HepG2 (cell line): ENCODE measurements at regions not wholly inside any gene's neighbourhood (a gene's known extent, or its start where the extent isn't known, plus 50 kb on each side); places are given as distances from the start of the nearest gene placed in this dataset.

Experiments
- ATAC-seq: fragments of 200-7000 bp; cut with Tn5 transposase; 3 replicates; pipeline ENCODE4 v1.9.1; 2020; ENCODE audit warnings: mild to moderate bottlenecking, moderate library complexity
- BruUV-seq: library from RNA; stranded (reverse); fragments of 400-500 nt; replicated peaks from 2 replicates; lab custom pipeline; 2021; lab: Mats Ljungman, UMichigan
- CTCF ChIA-PET: fragments of 300-600 bp; formaldehyde crosslinking; extraction: SDS; loops from one replicate; lab custom pipeline; 2021; ENCODE audit warnings: low total read pairs, inconsistent platforms, low intra/inter-chr PET ratio; lab: Yijun Ruan, JAX
- POLR2A ChIA-PET: fragments of 350-600 bp; sonication (Branson Sonifier 250); formaldehyde crosslinking; loops from one replicate; lab custom pipeline; 2020; ENCODE audit warnings: antibody characterized with exemption, inconsistent platforms; lab: Yijun Ruan, JAX
- DNase-seq: peaks from one replicate; pipeline ENCODE4 v3.0.0-alpha.2; 2015; ENCODE audit warnings: low spot score
- FAIRE-seq: peaks from 3 replicates; lab custom pipeline; 2011; peaks lifted over from hg19 to GRCh38; lab: Jason Lieb, UNC
- H2AFZ ChIP-seq: one replicate; pipeline ENCODE4 v1.6.1; 2011; ENCODE audit warnings: low read length, inconsistent platforms
- H3K27ac ChIP-seq: fragments of 300-600 bp; 3 replicates; pipeline ENCODE4 v1.8.0; 2011; ENCODE audit warnings: mixed run types, mild to moderate bottlenecking, mixed read lengths, low read length, inconsistent platforms; ENCODE audit not compliant: insufficient read depth; ENCODE audit errors: extremely low read length
- H3K27me3 ChIP-seq, 2 experiments: fragments of 200-600 bp in 1 of 2; 2 replicates in 1 of 2; 3 replicates in 1 of 2; pipeline versions ENCODE4 v1.6.0 to v1.8.0; 2011; ENCODE audit warnings: low read length in 2 of 2, mild to moderate bottlenecking in 2 of 2, moderate library complexity in 2 of 2, inconsistent platforms in 1 of 2; ENCODE audit not compliant: insufficient read depth in 2 of 2, control insufficient read depth in 1 of 2
- H3K36me3 ChIP-seq, 2 experiments: fragments of 200-600 bp in 1 of 2; replicated peaks in 1 of 2; 2 replicates in 1 of 2; 3 replicates in 1 of 2; pipeline versions ENCODE4 v1.5.1 to v1.8.0; 2011; ENCODE audit warnings: low read length in 2 of 2, inconsistent platforms in 1 of 2; ENCODE audit not compliant: insufficient read depth in 2 of 2, control insufficient read depth in 1 of 2
- H3K4me1 ChIP-seq: 2 replicates; pipeline ENCODE4 v1.5.1; 2012; ENCODE audit warnings: low read length, inconsistent platforms; ENCODE audit not compliant: insufficient read depth
- H3K4me2 ChIP-seq: 2 replicates; pipeline ENCODE4 v1.6.0; 2011; ENCODE audit warnings: low read depth, low read length, inconsistent platforms
- H3K4me3 ChIP-seq, 3 experiments: fragments of 200-600 bp in 1 of 3; sonication (generic), shearing (Covaris generic) in 1 of 3; replicated peaks in 1 of 3; 2 replicates each; pipeline ENCODE4 v1.5.1; 2011 to 2016; ENCODE audit warnings: low read length in 3 of 3, inconsistent platforms in 2 of 3, low read depth in 2 of 3, mild to moderate bottlenecking in 2 of 3, control low read depth in 1 of 3, mixed read lengths in 1 of 3; ENCODE audit not compliant: insufficient read depth in 1 of 3
- H3K79me2 ChIP-seq: one replicate; pipeline ENCODE4 v1.6.1; 2011; ENCODE audit warnings: low read length, inconsistent platforms; ENCODE audit not compliant: insufficient read depth
- H3K9ac ChIP-seq: 2 replicates; pipeline ENCODE4 v1.6.0; 2011; ENCODE audit warnings: mild to moderate bottlenecking, low read depth, low read length, inconsistent platforms; ENCODE audit not compliant: insufficient read depth
- H3K9me3 ChIP-seq: 2 replicates; pipeline ENCODE4 v1.5.1; 2012; ENCODE audit warnings: mild to moderate bottlenecking, low read length
- H4K20me1 ChIP-seq: 2 replicates; pipeline ENCODE4 v1.6.0; 2011; ENCODE audit warnings: inconsistent platforms, mild to moderate bottlenecking, low read length, moderate library complexity; ENCODE audit not compliant: insufficient read depth
- KDM5B ChIP-seq: sonication (generic); formaldehyde crosslinking; IDR thresholded peaks from 2 replicates; pipeline ENCODE4 v1.4.0; 2020; ENCODE audit warnings: missing genetic modification reagents, mild to moderate bottlenecking, borderline replicate concordance
- NONO ChIP-seq, 2 experiments: fragments of 450-650 bp in 1 of 2; sonication (generic) in 1 of 2; formaldehyde crosslinking in 1 of 2; IDR thresholded peaks in 1 of 2; conservative IDR thresholded peaks in 1 of 2; 2 replicates each; pipeline versions ENCODE4 v1.6.1 to v1.8.0; 2017 to 2022; ENCODE audit warnings: mild to moderate bottlenecking in 1 of 2, missing genetic modification reagents in 1 of 2, moderate library complexity in 1 of 2
- RAD21 ChIP-seq: fragments of 450-650 bp; formaldehyde crosslinking; IDR thresholded peaks from 2 replicates; pipeline ENCODE4 v1.5.0; 2020; ENCODE audit warnings: mild to moderate bottlenecking
- RELA ChIP-seq: sonication (generic); formaldehyde crosslinking; IDR thresholded peaks from 2 replicates; pipeline ENCODE4 v1.4.0; 2020; ENCODE audit warnings: missing genetic modification reagents
- TBX3 ChIP-seq: fragments of 450-650 bp; IDR thresholded peaks from 2 replicates; pipeline ENCODE4 v1.6.1; 2017; ENCODE audit warnings: antibody characterized with exemption, mild to moderate bottlenecking, inconsistent platforms, borderline replicate concordance
- ZNF547 ChIP-seq: sonication (generic); formaldehyde crosslinking; IDR thresholded peaks from 2 replicates; pipeline ENCODE4 v1.5.1; 2020; ENCODE audit warnings: mild to moderate bottlenecking, missing genetic modification reagents
- ZNF776 ChIP-seq: sonication (generic); formaldehyde crosslinking; IDR thresholded peaks from 2 replicates; pipeline ENCODE4 v1.4.0; 2020; ENCODE audit warnings: mild to moderate bottlenecking, missing genetic modification reagents
- WGBS: methylation state at CpG from one replicate; pipeline ENCODE4 v1.1.6; 2017; ENCODE audit warnings: low lambda C conversion rate; 5-methylcytosine and 5-hydroxymethylcytosine counted together
- in situ Hi-C: cut with HindIII; loops from 2 replicates; pipeline ENCODE4 v1.10.0; 2017; ENCODE audit warnings: low pct_unique_long_range_greater_than_20kb; ENCODE audit not compliant: extremely low pct_ligation_motif_present
- intact Hi-C: fragments of 100-400 bp; cut with micrococcal nuclease; formaldehyde crosslinking; loops from one replicate; pipeline ENCODE4 v1.10.0; 2022; ENCODE audit not compliant: unreplicated experiment
- TF ChIP-seq, protein P1 (sequence below): fragments of 450-650 bp; IDR thresholded peaks from 2 replicates; pipeline ENCODE4 v1.6.1; 2017
- TF ChIP-seq, protein P2 (sequence below): sonication (generic); formaldehyde crosslinking; IDR thresholded peaks from 2 replicates; pipeline ENCODE4 v1.4.0; 2020; ENCODE audit warnings: missing genetic modification reagents
- TF ChIP-seq, protein P3 (sequence below): sonication (generic); formaldehyde crosslinking; IDR thresholded peaks from 2 replicates; pipeline ENCODE4 v1.8.1; 2023; ENCODE audit warnings: missing genetic modification reagents, inconsistent platforms, borderline replicate concordance
- TF ChIP-seq, protein P4 (sequence below): sonication (generic); formaldehyde crosslinking; IDR thresholded peaks from 2 replicates; pipeline ENCODE4 v1.9.0; 2021; ENCODE audit warnings: missing genetic modification reagents, borderline replicate concordance
- TF ChIP-seq, protein P5 (sequence below): sonication (generic); formaldehyde crosslinking; IDR thresholded peaks from 2 replicates; pipeline ENCODE4 v1.8.1; 2023; ENCODE audit warnings: mild to moderate bottlenecking, moderate library complexity, missing genetic modification reagents

DNA sequence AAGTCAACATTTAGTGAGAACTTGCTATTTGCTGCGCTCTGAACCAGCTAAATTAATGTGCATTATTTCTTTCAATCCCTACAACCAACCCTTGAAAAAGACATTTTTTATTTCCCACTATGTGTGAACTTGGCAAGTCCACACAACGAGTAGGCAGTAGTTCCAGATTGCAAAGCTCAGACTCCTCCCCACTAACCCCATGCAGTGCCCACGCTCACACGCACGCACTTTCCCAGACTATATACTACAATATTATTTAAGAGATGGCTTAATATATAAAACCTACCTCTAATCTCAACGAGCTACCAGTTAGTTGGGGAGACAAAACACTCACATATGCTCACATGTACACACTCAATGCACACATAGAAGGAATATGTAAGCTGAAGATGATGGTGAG, 671.2 kb downstream of the LMO4 start:
- CTCF ChIA-PET: no interaction called here
- H3K79me2 ChIP-seq: no peaks in the 10 kb centered on the region
- no peaks in the 10 kb centered on the region for H3K9me3 ChIP-seq
- no peak overlapping the region for H3K9ac ChIP-seq
- POLR2A ChIA-PET: no interaction called here
- no peak overlapping the region for H3K4me2 ChIP-seq
- in situ Hi-C loops: no loop called here
- intact Hi-C loops: no loop called here
- ATAC-seq: no peak
- no peak for FAIRE-seq
- whole genome bisulfite sequencing: 55% methylated on average over 6 of the region's 6 CpGs
- no peak overlapping the region for H3K4me3 ChIP-seq
- H3K4me1 ChIP-seq: 0 out of 2 replicates have a peak, but pooled peaks cover 8% of the 10 kb centered on the region
- H3K27me3 ChIP-seq: no peaks in the 10 kb centered on the region
- no peak for DNase-seq
- H3K27ac ChIP-seq: no peak overlapping the region
- H3K36me3 ChIP-seq: no peaks in the 10 kb centered on the region
- H2AFZ ChIP-seq: no peak overlapping the region
- H4K20me1 ChIP-seq: no peaks in the 10 kb centered on the region
- BruUV-seq: no TSS peak
- TF ChIP-seq ZNF776 (CRISPR knock-in tag) (no peak), RELA (no peak), ZNF547 (CRISPR knock-in tag) (no peak), NONO (IDR thresholded peaks at IDR 0.05) (no peak), NONO (CRISPR knock-in tag; conservative IDR thresholded peaks at IDR 0.05) (no peak), KDM5B (CRISPR knock-in tag) (no peak), RAD21 (CRISPR knock-in tag) (no peak), TBX3 (no peak)
- TF ChIP-seq, protein P1, sequence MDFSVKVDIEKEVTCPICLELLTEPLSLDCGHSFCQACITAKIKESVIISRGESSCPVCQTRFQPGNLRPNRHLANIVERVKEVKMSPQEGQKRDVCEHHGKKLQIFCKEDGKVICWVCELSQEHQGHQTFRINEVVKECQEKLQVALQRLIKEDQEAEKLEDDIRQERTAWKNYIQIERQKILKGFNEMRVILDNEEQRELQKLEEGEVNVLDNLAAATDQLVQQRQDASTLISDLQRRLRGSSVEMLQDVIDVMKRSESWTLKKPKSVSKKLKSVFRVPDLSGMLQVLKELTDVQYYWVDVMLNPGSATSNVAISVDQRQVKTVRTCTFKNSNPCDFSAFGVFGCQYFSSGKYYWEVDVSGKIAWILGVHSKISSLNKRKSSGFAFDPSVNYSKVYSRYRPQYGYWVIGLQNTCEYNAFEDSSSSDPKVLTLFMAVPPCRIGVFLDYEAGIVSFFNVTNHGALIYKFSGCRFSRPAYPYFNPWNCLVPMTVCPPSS: no peak
- TF ChIP-seq, protein P2, sequence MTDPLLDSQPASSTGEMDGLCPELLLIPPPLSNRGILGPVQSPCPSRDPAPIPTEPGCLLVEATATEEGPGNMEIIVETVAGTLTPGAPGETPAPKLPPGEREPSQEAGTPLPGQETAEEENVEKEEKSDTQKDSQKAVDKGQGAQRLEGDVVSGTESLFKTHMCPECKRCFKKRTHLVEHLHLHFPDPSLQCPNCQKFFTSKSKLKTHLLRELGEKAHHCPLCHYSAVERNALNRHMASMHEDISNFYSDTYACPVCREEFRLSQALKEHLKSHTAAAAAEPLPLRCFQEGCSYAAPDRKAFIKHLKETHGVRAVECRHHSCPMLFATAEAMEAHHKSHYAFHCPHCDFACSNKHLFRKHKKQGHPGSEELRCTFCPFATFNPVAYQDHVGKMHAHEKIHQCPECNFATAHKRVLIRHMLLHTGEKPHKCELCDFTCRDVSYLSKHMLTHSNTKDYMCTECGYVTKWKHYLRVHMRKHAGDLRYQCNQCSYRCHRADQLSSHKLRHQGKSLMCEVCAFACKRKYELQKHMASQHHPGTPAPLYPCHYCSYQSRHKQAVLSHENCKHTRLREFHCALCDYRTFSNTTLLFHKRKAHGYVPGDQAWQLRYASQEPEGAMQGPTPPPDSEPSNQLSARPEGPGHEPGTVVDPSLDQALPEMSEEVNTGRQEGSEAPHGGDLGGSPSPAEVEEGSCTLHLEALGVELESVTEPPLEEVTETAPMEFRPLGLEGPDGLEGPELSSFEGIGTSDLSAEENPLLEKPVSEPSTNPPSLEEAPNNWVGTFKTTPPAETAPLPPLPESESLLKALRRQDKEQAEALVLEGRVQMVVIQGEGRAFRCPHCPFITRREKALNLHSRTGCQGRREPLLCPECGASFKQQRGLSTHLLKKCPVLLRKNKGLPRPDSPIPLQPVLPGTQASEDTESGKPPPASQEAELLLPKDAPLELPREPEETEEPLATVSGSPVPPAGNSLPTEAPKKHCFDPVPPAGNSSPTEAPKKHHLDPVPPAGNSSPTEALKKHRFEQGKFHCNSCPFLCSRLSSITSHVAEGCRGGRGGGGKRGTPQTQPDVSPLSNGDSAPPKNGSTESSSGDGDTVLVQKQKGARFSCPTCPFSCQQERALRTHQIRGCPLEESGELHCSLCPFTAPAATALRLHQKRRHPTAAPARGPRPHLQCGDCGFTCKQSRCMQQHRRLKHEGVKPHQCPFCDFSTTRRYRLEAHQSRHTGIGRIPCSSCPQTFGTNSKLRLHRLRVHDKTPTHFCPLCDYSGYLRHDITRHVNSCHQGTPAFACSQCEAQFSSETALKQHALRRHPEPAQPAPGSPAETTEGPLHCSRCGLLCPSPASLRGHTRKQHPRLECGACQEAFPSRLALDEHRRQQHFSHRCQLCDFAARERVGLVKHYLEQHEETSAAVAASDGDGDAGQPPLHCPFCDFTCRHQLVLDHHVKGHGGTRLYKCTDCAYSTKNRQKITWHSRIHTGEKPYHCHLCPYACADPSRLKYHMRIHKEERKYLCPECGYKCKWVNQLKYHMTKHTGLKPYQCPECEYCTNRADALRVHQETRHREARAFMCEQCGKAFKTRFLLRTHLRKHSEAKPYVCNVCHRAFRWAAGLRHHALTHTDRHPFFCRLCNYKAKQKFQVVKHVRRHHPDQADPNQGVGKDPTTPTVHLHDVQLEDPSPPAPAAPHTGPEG (CRISPR knock-in tag): no peak
- TF ChIP-seq, protein P3, sequence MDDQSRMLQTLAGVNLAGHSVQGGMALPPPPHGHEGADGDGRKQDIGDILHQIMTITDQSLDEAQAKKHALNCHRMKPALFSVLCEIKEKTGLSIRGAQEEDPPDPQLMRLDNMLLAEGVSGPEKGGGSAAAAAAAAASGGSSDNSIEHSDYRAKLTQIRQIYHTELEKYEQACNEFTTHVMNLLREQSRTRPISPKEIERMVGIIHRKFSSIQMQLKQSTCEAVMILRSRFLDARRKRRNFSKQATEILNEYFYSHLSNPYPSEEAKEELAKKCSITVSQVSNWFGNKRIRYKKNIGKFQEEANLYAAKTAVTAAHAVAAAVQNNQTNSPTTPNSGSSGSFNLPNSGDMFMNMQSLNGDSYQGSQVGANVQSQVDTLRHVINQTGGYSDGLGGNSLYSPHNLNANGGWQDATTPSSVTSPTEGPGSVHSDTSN (CRISPR knock-in tag): no peak
- TF ChIP-seq, protein P4, sequence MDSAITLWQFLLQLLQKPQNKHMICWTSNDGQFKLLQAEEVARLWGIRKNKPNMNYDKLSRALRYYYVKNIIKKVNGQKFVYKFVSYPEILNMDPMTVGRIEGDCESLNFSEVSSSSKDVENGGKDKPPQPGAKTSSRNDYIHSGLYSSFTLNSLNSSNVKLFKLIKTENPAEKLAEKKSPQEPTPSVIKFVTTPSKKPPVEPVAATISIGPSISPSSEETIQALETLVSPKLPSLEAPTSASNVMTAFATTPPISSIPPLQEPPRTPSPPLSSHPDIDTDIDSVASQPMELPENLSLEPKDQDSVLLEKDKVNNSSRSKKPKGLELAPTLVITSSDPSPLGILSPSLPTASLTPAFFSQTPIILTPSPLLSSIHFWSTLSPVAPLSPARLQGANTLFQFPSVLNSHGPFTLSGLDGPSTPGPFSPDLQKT (CRISPR knock-in tag): no peak
- TF ChIP-seq, protein P5, sequence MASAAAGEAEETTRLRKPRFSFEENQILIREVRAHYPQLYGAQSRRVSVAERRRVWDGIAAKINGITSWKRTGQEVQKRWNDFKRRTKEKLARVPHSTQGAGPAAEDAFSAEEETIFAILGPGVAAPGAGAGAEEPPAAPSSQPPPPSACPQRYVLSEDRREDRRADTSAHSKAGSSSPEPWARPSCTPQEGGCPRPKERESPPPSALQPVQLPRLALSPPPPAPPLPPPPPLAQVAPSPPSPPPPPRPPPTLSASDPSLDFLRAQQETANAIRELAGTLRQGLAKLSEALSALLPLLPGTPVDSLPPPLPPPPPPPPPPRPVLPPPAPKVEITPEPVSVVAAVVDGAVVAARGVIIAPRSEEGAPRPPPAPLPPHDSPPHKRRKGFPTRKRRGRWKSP (CRISPR knock-in tag): no peak
